Adrenal gland (tissue), 9 donors: ENCODE measurements at regions not wholly inside any gene's neighbourhood (a gene's known extent, or its start where the extent isn't known, plus 50 kb on each side); places are given as distances from the start of the nearest gene placed in this dataset.
A peak's percentile ranks its signal among the peaks of the same experiment; 100 is the strongest.

ENCODE experiments used
- DNase-seq, 7 donors: peaks; one replicate each; pipeline ENCODE4 v3.0.0-alpha.2; 2019 to 2020
- H3K27ac ChIP-seq, 5 donors: fragments of 200-600 bp; sonication (generic) in 4 of 5; 1 replicate in 3 of 5; 2 replicates in 2 of 5; pipeline versions ENCODE4 v1.5.1 to v1.8.0; 2016 to 2020; ENCODE audit warnings: mild to moderate bottlenecking in 1 of 5
- H3K27me3 ChIP-seq: fragments of 200-600 bp; 2 replicates; pipeline ENCODE4 v1.8.0; 2021
- H3K36me3 ChIP-seq, 2 donors: fragments of 200-600 bp; replicated peaks in 1 of 2; 1 replicate in 1 of 2; 2 replicates in 1 of 2; pipeline versions ENCODE4 v1.5.1 to v1.8.0; 2018 to 2022
- H3K4me1 ChIP-seq, 2 donors: fragments of 200-600 bp; replicated peaks in 1 of 2; 1 replicate in 1 of 2; 2 replicates in 1 of 2; pipeline versions ENCODE4 v1.5.1 to v1.8.0; 2018 to 2021
- H3K4me3 ChIP-seq, 4 donors: fragments of 200-600 bp; sonication (generic) in 3 of 4; one replicate each; pipeline ENCODE4 v1.5.1; 2016 to 2018
- H3K9me3 ChIP-seq, 3 donors: fragments of 200-600 bp; sonication (generic) in 1 of 3; replicated peaks in 1 of 3; 1 replicate in 2 of 3; 2 replicates in 1 of 3; pipeline versions ENCODE4 v1.5.1 to v1.8.0; 2016 to 2021
- CTCF ChIP-seq, 6 experiments: fragments of 450-650 bp in 4 of 6; fragments of 200-600 bp in 2 of 6; sonication (generic) in 1 of 6; IDR thresholded peaks; 1 replicate in 5 of 6; 2 replicates in 1 of 6; pipeline versions ENCODE4 v1.5.1 to v1.8.0; 2016 to 2021; ENCODE audit warnings: antibody characterized with exemption in 6 of 6, mild to moderate bottlenecking in 2 of 6, moderate library complexity in 1 of 6
- POLR2A ChIP-seq, 2 donors: fragments of 450-650 bp; IDR thresholded peaks; one replicate each; pipeline ENCODE4 v1.6.1; 2017; ENCODE audit warnings: antibody characterized with exemption in 2 of 2, mild to moderate bottlenecking in 2 of 2, moderate library complexity in 1 of 2
- WGBS, 4 donors: extraction: QIAGEN DNeasy Blood & Tissue Kit in 2 of 4; methylation state at CpG; one replicate each; pipeline versions ENCODE4 v1.1.5 to v1.1.7; 2013 to 2017; 5-methylcytosine and 5-hydroxymethylcytosine counted together
- intact Hi-C, 2 donors: fragments of 100-400 bp; cut with DNase I; formaldehyde crosslinking; loops; one replicate each; pipeline versions ENCODE4 v1.14.1 to v1.15.0; 2022 to 2023
- donor health status: healthy with polysubstance abuse.
- donor health status: Bipolar disorder and iron deficiency.
- donor health status: DM: yes; HTN: yes; CAD: no.
- donor health status: DM: no; HTN: no; CAD: no.
- donor health status: DM: no; HTN: no; CAD: no.

GRCh38 chr6:148239215-148239614 lies 103.4 kb upstream of the SASH1 start:
- H3K27me3 ChIP-seq = no peaks in the 10 kb centered on the region
- no peak overlapping the region for H3K27ac ChIP-seq
- no peaks in the 10 kb centered on the region for H3K36me3 ChIP-seq
- no peaks in the 10 kb centered on the region for H3K9me3 ChIP-seq
- intact Hi-C loops = no loop called here
- no peak for DNase-seq
- H3K4me1 ChIP-seq = no peaks in the 10 kb centered on the region
- no peak for TF ChIP-seq POLR2A (IDR thresholded peaks at IDR 0.05)
- no peak for TF ChIP-seq CTCF (IDR thresholded peaks at IDR 0.05)
- H3K4me3 ChIP-seq = no peak overlapping the region
- 70 to 80% (median 73%) methylated on average over 4 to 5 of the region's 5 CpGs for WGBS, 4 donors

- Histone ChIP-seq H3K4me3 (no peak overlapping the region), H3K9me3 (no peaks in the 10 kb centered on the region), H3K4me1 (no peaks in the 10 kb centered on the region), H3K27me3 (no peaks in the 10 kb centered on the region), H3K27ac (no peak overlapping the region), H3K36me3 (no peaks in the 10 kb centered on the region)
- WGBS, 4 donors = 52 to 64% (median 56%) methylated on average over 6 of the region's 6 CpGs
- DNase-seq = no peak
- TF ChIP-seq CTCF (IDR thresholded peaks at IDR 0.05) (no peak), POLR2A (IDR thresholded peaks at IDR 0.05) (no peak)
- intact Hi-C loops = no loop called here
These were observed 102.7 kb upstream of the SASH1 start for GRCh38 chr6:148239801-148240460.

GRCh38 chr6:148240461-148240840 lies 102.2 kb upstream of the SASH1 start:
- H3K36me3 ChIP-seq = no peaks in the 10 kb centered on the region
- H3K27me3 ChIP-seq = no peaks in the 10 kb centered on the region
- no peak overlapping the region for H3K4me3 ChIP-seq
- peak overlapping the region in 1 of 5 donors; percentile 19 for H3K27ac ChIP-seq
- no peak for DNase-seq
- no peaks in the 10 kb centered on the region for H3K9me3 ChIP-seq
- intact Hi-C loops = no loop called here
- no peaks in the 10 kb centered on the region for H3K4me1 ChIP-seq
- TF ChIP-seq CTCF (IDR thresholded peaks at IDR 0.05) (no peak), POLR2A (IDR thresholded peaks at IDR 0.05) (no peak)
- 44 to 57% (median 47%) methylated on average over 5 to 6 of the region's 6 CpGs for WGBS, 4 donors

- Histone ChIP-seq H3K27me3 (no peaks in the 10 kb centered on the region), H3K4me1 (no peaks in the 10 kb centered on the region), H3K36me3 (no peaks in the 10 kb centered on the region), H3K4me3 (no peak overlapping the region), H3K9me3 (no peaks in the 10 kb centered on the region), H3K27ac (peak overlapping the region in 1 of 5 donors; percentile 19)
- TF ChIP-seq POLR2A (IDR thresholded peaks at IDR 0.05) (no peak), CTCF (IDR thresholded peaks at IDR 0.05) (no peak)
- intact Hi-C loops = no loop called here
- WGBS, 4 donors = 56 to 71% (median 61%) methylated on average over 3 of the region's 3 CpGs
- no peak for DNase-seq
These were observed 101.7 kb upstream of the SASH1 start for GRCh38 chr6:148240861-148241477.
